HEK293 (cell line): ENCODE measurements at regions not wholly inside any gene's neighbourhood (a gene's known extent, or its start where the extent isn't known, plus 50 kb on each side); places are given as distances from the start of the nearest gene placed in this dataset.

Source experiments
- CTCF ChIA-PET: fragments of 350-600 bp; formaldehyde crosslinking; extraction: SDS; loops from one replicate; lab custom pipeline; 2021; ENCODE audit warnings: antibody characterized with exemption; lab: Yijun Ruan, JAX
- POLR2A ChIA-PET: fragments of 300-600 bp; formaldehyde crosslinking; extraction: SDS; loops from one replicate; lab custom pipeline; 2020; ENCODE audit warnings: antibody characterized with exemption, inconsistent platforms; lab: Yijun Ruan, JAX
- H3K27ac ChIP-seq: fragments of 200-500 bp; sonication (Bioruptor generic); 2 replicates; pipeline ENCODE4 v1.5.1; 2014; ENCODE audit warnings: low read depth, low read length, control low read depth, inconsistent platforms; ENCODE audit errors: extremely low read depth
- H3K36me3 ChIP-seq, 2 experiments: fragments of 200-500 bp in 1 of 2; sonication (Bioruptor generic) in 1 of 2; 1 replicate in 1 of 2; 2 replicates in 1 of 2; pipeline ENCODE4 v1.5.1; 2014 to 2017; ENCODE audit warnings: inconsistent platforms in 2 of 2, low read length in 2 of 2; ENCODE audit not compliant: control insufficient read depth in 2 of 2, insufficient read depth in 1 of 2
- H3K4me1 ChIP-seq: fragments of 200-500 bp; sonication (Bioruptor generic); 2 replicates; pipeline ENCODE4 v1.5.1; 2014; ENCODE audit warnings: mild to moderate bottlenecking, low read length, inconsistent platforms; ENCODE audit not compliant: control insufficient read depth, insufficient read depth
- H3K4me3 ChIP-seq: 2 replicates; pipeline ENCODE4 v1.5.1; 2011; ENCODE audit warnings: low read depth, mild to moderate bottlenecking, control low read depth, low read length, moderate library complexity
- H3K9me3 ChIP-seq: fragments of 200-500 bp; sonication (Bioruptor generic); 2 replicates; pipeline ENCODE4 v1.5.1; 2014; ENCODE audit warnings: low read depth, low read length, inconsistent platforms; ENCODE audit not compliant: control insufficient read depth, insufficient read depth
- KLF17 ChIP-seq: fragments of 450-650 bp; formaldehyde crosslinking; IDR thresholded peaks from 2 replicates; pipeline ENCODE4 v1.5.1; 2016; ENCODE audit warnings: missing biosample characterization, missing genetic modification characterization
- PRDM10 ChIP-seq: fragments of 450-650 bp; formaldehyde crosslinking; IDR thresholded peaks from 2 replicates; pipeline ENCODE4 v1.5.1; 2016; ENCODE audit warnings: missing biosample characterization, missing genetic modification characterization
- PRDM2 ChIP-seq: fragments of 450-650 bp; formaldehyde crosslinking; IDR thresholded peaks from 2 replicates; pipeline ENCODE4 v1.5.1; 2016; ENCODE audit warnings: missing biosample characterization, missing genetic modification characterization, borderline replicate concordance
- SP3 ChIP-seq: fragments of 450-650 bp; formaldehyde crosslinking; IDR thresholded peaks from 2 replicates; pipeline ENCODE4 v1.5.1; 2016; ENCODE audit warnings: missing biosample characterization, missing genetic modification characterization
- TRIM28 ChIP-seq: IDR thresholded peaks from 2 replicates; pipeline ENCODE4 v1.6.1; 2011; ENCODE audit warnings: low read length, control low read depth, borderline replicate concordance
- YY2 ChIP-seq: fragments of 450-650 bp; formaldehyde crosslinking; IDR thresholded peaks from 2 replicates; pipeline ENCODE4 v1.5.1; 2016; ENCODE audit warnings: missing biosample characterization, missing genetic modification characterization
- ZBTB44 ChIP-seq: fragments of 450-650 bp; IDR thresholded peaks from 2 replicates; pipeline ENCODE4 v1.5.1; 2018; ENCODE audit warnings: missing biosample characterization, mild to moderate bottlenecking, missing genetic modification characterization
- ZFHX2 ChIP-seq: fragments of 450-650 bp; formaldehyde crosslinking; conservative IDR thresholded peaks from 2 replicates; pipeline ENCODE4 v1.5.1; 2016; ENCODE audit warnings: missing biosample characterization, missing genetic modification characterization
- ZNF174 ChIP-seq: fragments of 450-650 bp; formaldehyde crosslinking; IDR thresholded peaks from 2 replicates; pipeline ENCODE4 v1.5.0; 2017; ENCODE audit warnings: missing biosample characterization, mild to moderate bottlenecking, missing genetic modification characterization
- ZNF280C ChIP-seq: fragments of 450-650 bp; formaldehyde crosslinking; IDR thresholded peaks from 2 replicates; pipeline ENCODE4 v1.5.1; 2016; ENCODE audit warnings: missing biosample characterization, missing genetic modification characterization
- ZNF292 ChIP-seq: fragments of 450-650 bp; formaldehyde crosslinking; IDR thresholded peaks from 2 replicates; pipeline ENCODE4 v1.5.1; 2016; ENCODE audit warnings: low read depth, missing biosample characterization, missing genetic modification characterization, borderline replicate concordance
- ZNF48 ChIP-seq: fragments of 450-650 bp; formaldehyde crosslinking; IDR thresholded peaks from 2 replicates; pipeline ENCODE4 v1.5.1; 2016; ENCODE audit warnings: missing biosample characterization, missing genetic modification characterization
- ZNF513 ChIP-seq: fragments of 450-650 bp; IDR thresholded peaks from 2 replicates; pipeline ENCODE4 v1.5.1; 2018; ENCODE audit warnings: missing biosample characterization, missing genetic modification characterization
- ZNF529 ChIP-seq: fragments of 450-650 bp; formaldehyde crosslinking; IDR thresholded peaks from 2 replicates; pipeline ENCODE4 v1.5.1; 2017; ENCODE audit warnings: missing genetic modification characterization, missing biosample characterization; ENCODE audit not compliant: insufficient replicate concordance
- ZNF658 ChIP-seq: fragments of 450-650 bp; formaldehyde crosslinking; IDR thresholded peaks from 2 replicates; pipeline ENCODE4; 2016; ENCODE audit warnings: missing biosample characterization, missing genetic modification characterization
- ZNF660 ChIP-seq: fragments of 450-650 bp; IDR thresholded peaks from 2 replicates; pipeline ENCODE4 v1.5.1; 2018; ENCODE audit warnings: missing biosample characterization, mild to moderate bottlenecking, missing genetic modification characterization
- ZNF791 ChIP-seq: fragments of 450-650 bp; formaldehyde crosslinking; IDR thresholded peaks from 2 replicates; pipeline ENCODE4 v1.5.1; 2016; ENCODE audit warnings: missing biosample characterization, missing genetic modification characterization
- TF ChIP-seq, protein P1 (sequence below): fragments of 450-650 bp; formaldehyde crosslinking; IDR thresholded peaks from 2 replicates; pipeline ENCODE4 v1.5.1; 2016; ENCODE audit warnings: missing biosample characterization, missing genetic modification characterization

DNA sequence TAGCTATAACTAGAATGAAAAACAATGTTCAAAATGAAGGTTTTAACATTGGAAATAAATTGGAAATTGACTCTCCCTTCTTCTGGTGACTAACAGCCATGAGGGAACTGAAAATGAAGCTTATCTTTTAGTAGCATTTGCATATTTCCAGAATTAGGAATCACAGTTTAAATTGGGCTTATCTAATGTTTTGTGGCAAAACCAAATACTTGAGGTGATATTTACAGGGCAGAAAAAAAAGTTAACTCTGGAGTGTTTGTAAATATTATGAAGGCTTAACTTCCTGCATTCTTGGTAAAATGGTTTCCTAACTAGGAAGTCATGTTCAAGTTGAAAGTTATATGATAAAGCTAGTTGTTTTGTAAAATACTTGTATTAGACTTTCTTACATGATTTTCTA, 96.4 kb upstream of the SOX9 start:
- Histone ChIP-seq H3K27ac (no peak overlapping the region), H3K9me3 (no peaks in the 10 kb centered on the region), H3K4me1 (no peaks in the 10 kb centered on the region), H3K36me3 (no peaks in the 10 kb centered on the region), H3K4me3 (no peak overlapping the region)
- POLR2A ChIA-PET, result no interaction called here
- CTCF ChIA-PET, result interaction anchor here (0.6 to 0.7 kb wide), 2 partner anchors 27 to 56 kb away, joined by 3 to 6 read pairs; no protein-coding TSS in a partner anchor
- no peak for TF ChIP-seq PRDM10 (tag by site-specific recombination)
- TF ChIP-seq TRIM28, result no peak
- no peak for TF ChIP-seq ZNF174 (tag by site-specific recombination)
- TF ChIP-seq, protein P1, sequence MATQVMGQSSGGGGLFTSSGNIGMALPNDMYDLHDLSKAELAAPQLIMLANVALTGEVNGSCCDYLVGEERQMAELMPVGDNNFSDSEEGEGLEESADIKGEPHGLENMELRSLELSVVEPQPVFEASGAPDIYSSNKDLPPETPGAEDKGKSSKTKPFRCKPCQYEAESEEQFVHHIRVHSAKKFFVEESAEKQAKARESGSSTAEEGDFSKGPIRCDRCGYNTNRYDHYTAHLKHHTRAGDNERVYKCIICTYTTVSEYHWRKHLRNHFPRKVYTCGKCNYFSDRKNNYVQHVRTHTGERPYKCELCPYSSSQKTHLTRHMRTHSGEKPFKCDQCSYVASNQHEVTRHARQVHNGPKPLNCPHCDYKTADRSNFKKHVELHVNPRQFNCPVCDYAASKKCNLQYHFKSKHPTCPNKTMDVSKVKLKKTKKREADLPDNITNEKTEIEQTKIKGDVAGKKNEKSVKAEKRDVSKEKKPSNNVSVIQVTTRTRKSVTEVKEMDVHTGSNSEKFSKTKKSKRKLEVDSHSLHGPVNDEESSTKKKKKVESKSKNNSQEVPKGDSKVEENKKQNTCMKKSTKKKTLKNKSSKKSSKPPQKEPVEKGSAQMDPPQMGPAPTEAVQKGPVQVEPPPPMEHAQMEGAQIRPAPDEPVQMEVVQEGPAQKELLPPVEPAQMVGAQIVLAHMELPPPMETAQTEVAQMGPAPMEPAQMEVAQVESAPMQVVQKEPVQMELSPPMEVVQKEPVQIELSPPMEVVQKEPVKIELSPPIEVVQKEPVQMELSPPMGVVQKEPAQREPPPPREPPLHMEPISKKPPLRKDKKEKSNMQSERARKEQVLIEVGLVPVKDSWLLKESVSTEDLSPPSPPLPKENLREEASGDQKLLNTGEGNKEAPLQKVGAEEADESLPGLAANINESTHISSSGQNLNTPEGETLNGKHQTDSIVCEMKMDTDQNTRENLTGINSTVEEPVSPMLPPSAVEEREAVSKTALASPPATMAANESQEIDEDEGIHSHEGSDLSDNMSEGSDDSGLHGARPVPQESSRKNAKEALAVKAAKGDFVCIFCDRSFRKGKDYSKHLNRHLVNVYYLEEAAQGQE (tag by site-specific recombination), result no peak
- TF ChIP-seq ZNF660 (tag by site-specific recombination), result no peak
- TF ChIP-seq KLF17 (tag by site-specific recombination), result no peak
- TF ChIP-seq SP3 (tag by site-specific recombination), result no peak
- TF ChIP-seq ZBTB44, result no peak
- TF ChIP-seq ZNF48 (tag by site-specific recombination), result no peak
- no peak for TF ChIP-seq PRDM2 (tag by site-specific recombination)
- no peak for TF ChIP-seq ZNF280C
- TF ChIP-seq ZFHX2 (tag by site-specific recombination), result no peak
- no peak for TF ChIP-seq ZNF292
- TF ChIP-seq ZNF529, result no peak
- no peak for TF ChIP-seq ZNF791 (tag by site-specific recombination)
- no peak for TF ChIP-seq YY2 (tag by site-specific recombination)
- no peak for TF ChIP-seq ZNF658 (tag by site-specific recombination)
- TF ChIP-seq ZNF513 (tag by site-specific recombination), result no peak
